K562 (cell line): ENCODE measurements at regions not wholly inside any gene's neighbourhood (a gene's known extent, or its start where the extent isn't known, plus 50 kb on each side); places are given as distances from the start of the nearest gene placed in this dataset.

ENCODE experiments used
- ATAC-seq: fragments of 200-7000 bp; cut with Tn5 transposase; 3 replicates; pipeline ENCODE4 v1.9.1; 2020; ENCODE audit warnings: moderate library complexity
- BruUV-seq: library from RNA; stranded (reverse); fragments of 400-500 nt; replicated peaks from 2 replicates; lab custom pipeline; 2021; lab: Mats Ljungman, UMichigan
- CTCF ChIA-PET: fragments of 300-600 bp; formaldehyde crosslinking; extraction: SDS; loops from one replicate; lab custom pipeline; 2021; ENCODE audit warnings: low intra/inter-chr PET ratio; lab: Yijun Ruan, JAX
- POLR2A ChIA-PET: fragments of 300-600, 350-650 bp; sonication (Branson Sonifier 250); formaldehyde crosslinking; extraction: SDS; loops from one replicate; lab custom pipeline; 2021; ENCODE audit warnings: antibody characterized with exemption, inconsistent platforms; lab: Yijun Ruan, JAX
- DNase-seq, 4 experiments: peaks; one replicate each; pipeline versions ENCODE4 v3.0.0 to v3.0.0-alpha.2; 2011 to 2018; ENCODE audit warnings: low spot score in 3 of 4, mixed read lengths in 3 of 4; ENCODE audit errors: extremely low read depth in 1 of 4
- FAIRE-seq: peaks from 2 replicates; lab custom pipeline; 2011; peaks lifted over from hg19 to GRCh38; lab: Jason Lieb, UNC
- H2AFZ ChIP-seq: 2 replicates; pipeline ENCODE4 v1.6.0; 2011; ENCODE audit warnings: low read depth, low read length, control low read depth, inconsistent platforms
- H3K27ac ChIP-seq: fragments of 200-600 bp; 3 replicates; pipeline ENCODE4 v1.8.0; 2011; ENCODE audit warnings: low read depth, mild to moderate bottlenecking, control low read depth, inconsistent platforms, low read length, moderate library complexity, mixed read lengths; ENCODE audit errors: extremely low read depth
- H3K27me3 ChIP-seq, 2 experiments: fragments of 300-600 bp in 1 of 2; 2 replicates in 1 of 2; 3 replicates in 1 of 2; pipeline versions ENCODE4 v1.6.0 to v1.8.0; 2011; ENCODE audit warnings: inconsistent platforms in 2 of 2, low read length in 2 of 2, mild to moderate bottlenecking in 1 of 2, mixed read lengths in 1 of 2, moderate library complexity in 1 of 2; ENCODE audit not compliant: control insufficient read depth in 2 of 2, insufficient read depth in 2 of 2
- H3K36me3 ChIP-seq: fragments of 300-600 bp; 3 replicates; pipeline ENCODE4 v1.8.0; 2011; ENCODE audit warnings: mild to moderate bottlenecking, low read length, inconsistent platforms; ENCODE audit not compliant: control insufficient read depth, insufficient read depth
- H3K4me1 ChIP-seq, 2 experiments: fragments of 200-600 bp in 1 of 2; replicated peaks in 1 of 2; 2 replicates in 1 of 2; 3 replicates in 1 of 2; pipeline versions ENCODE4 v1.5.1 to v1.8.0; 2011; ENCODE audit warnings: inconsistent platforms in 2 of 2, low read length in 2 of 2, mild to moderate bottlenecking in 1 of 2, mixed read lengths in 1 of 2, moderate library complexity in 1 of 2; ENCODE audit not compliant: control insufficient read depth in 2 of 2, insufficient read depth in 2 of 2
- H3K4me2 ChIP-seq: 2 replicates; pipeline ENCODE4 v1.6.1; 2011; ENCODE audit warnings: low read length, control low read depth, inconsistent platforms, mixed read lengths; ENCODE audit not compliant: insufficient read depth
- H3K4me3 ChIP-seq: fragments of 200-600 bp; sonication (generic), shearing (Covaris generic); 2 replicates; pipeline ENCODE4 v1.5.1; 2016; ENCODE audit warnings: control low read depth, inconsistent platforms
- H3K79me2 ChIP-seq: fragments of 200-600 bp; 3 replicates; pipeline ENCODE4 v1.8.0; 2011; ENCODE audit warnings: low read length, inconsistent platforms; ENCODE audit not compliant: control insufficient read depth, insufficient read depth
- H3K9ac ChIP-seq, 2 experiments: 2 replicates each; pipeline versions ENCODE4 v1.6.0 to v1.6.1; 2011; ENCODE audit warnings: low read depth in 2 of 2, low read length in 2 of 2, control low read depth in 1 of 2, inconsistent platforms in 1 of 2, mild to moderate bottlenecking in 1 of 2, mixed read lengths in 1 of 2; ENCODE audit not compliant: insufficient read depth in 1 of 2
- H3K9me1 ChIP-seq: one replicate; pipeline ENCODE4 v1.6.0; 2011; ENCODE audit warnings: inconsistent platforms, mild to moderate bottlenecking, low read length, moderate library complexity; ENCODE audit not compliant: control insufficient read depth, insufficient read depth
- H3K9me3 ChIP-seq: replicated peaks from 2 replicates; pipeline ENCODE4 v1.5.1; 2011; ENCODE audit warnings: low read depth, low read length, inconsistent platforms; ENCODE audit not compliant: control insufficient read depth, insufficient read depth
- H4K20me1 ChIP-seq: replicated peaks from 2 replicates; pipeline ENCODE4 v1.6.1; 2011; ENCODE audit warnings: low read length, inconsistent platforms, mixed read lengths; ENCODE audit not compliant: control insufficient read depth, insufficient read depth
- CC2D1A ChIP-seq: fragments of 450-650 bp; IDR thresholded peaks from 2 replicates; pipeline ENCODE4 v1.6.1; 2017; ENCODE audit warnings: mild to moderate bottlenecking
- CTCF ChIP-seq, 3 experiments: IDR thresholded peaks in 2 of 3; conservative IDR thresholded peaks in 1 of 3; 2 replicates each; pipeline ENCODE4 v1.5.1; 2011 to 2012; ENCODE audit warnings: low read length in 3 of 3, mild to moderate bottlenecking in 3 of 3, control low read depth in 2 of 3, improper control_type of control experiment in 1 of 3, inconsistent platforms in 1 of 3, low read depth in 1 of 3, mixed read lengths in 1 of 3, moderate library complexity in 1 of 3; ENCODE audit not compliant: insufficient read depth in 2 of 3
- HES1 ChIP-seq: fragments of 450-650 bp; IDR thresholded peaks from 2 replicates; pipeline ENCODE4 v1.6.1; 2016; ENCODE audit warnings: low read depth, mild to moderate bottlenecking, moderate library complexity
- HMBOX1 ChIP-seq: sonication (generic); IDR thresholded peaks from 2 replicates; pipeline ENCODE4 v1.6.1; 2016
- KDM4B ChIP-seq, 2 experiments: fragments of 450-650 bp in 1 of 2; sonication (generic) in 1 of 2; IDR thresholded peaks; 2 replicates each; pipeline ENCODE4 v1.6.1; 2016 to 2017; ENCODE audit warnings: borderline replicate concordance in 2 of 2, antibody characterized with exemption in 1 of 2, low read depth in 1 of 2, mild to moderate bottlenecking in 1 of 2
- PHF20 ChIP-seq: fragments of 450-650 bp; IDR thresholded peaks from 2 replicates; pipeline ENCODE4 v1.6.1; 2018; ENCODE audit not compliant: partially characterized antibody
- POLR2AphosphoS2 ChIP-seq: IDR thresholded peaks from 2 replicates; pipeline ENCODE4 v1.6.1; 2012; ENCODE audit warnings: low read length, improper control_type of control experiment
- ZBED1 ChIP-seq: IDR thresholded peaks from 2 replicates; pipeline ENCODE4 v1.6.1; 2014
- ZNF197 ChIP-seq: fragments of 200-800 bp; sonication (Bioruptor generic); IDR thresholded peaks from 2 replicates; pipeline ENCODE4 v1.6.1; 2016; ENCODE audit warnings: low read depth, missing genetic modification characterization, missing compliant biosample characterization
- ZNF589 ChIP-seq: fragments of 200-800 bp; sonication (Bioruptor generic); IDR thresholded peaks from 2 replicates; pipeline ENCODE4 v1.6.1; 2016; ENCODE audit warnings: low read depth, missing genetic modification characterization, missing compliant biosample characterization
- ZNF75A ChIP-seq: fragments of 450-650 bp; formaldehyde crosslinking; IDR thresholded peaks from 2 replicates; pipeline ENCODE4 v1.4.0; 2020; ENCODE audit warnings: mild to moderate bottlenecking
- ZNF764 ChIP-seq: fragments of 250-450 bp; sonication (Bioruptor Pico); IDR thresholded peaks from 2 replicates; pipeline ENCODE4 v1.4.0; 2020; ENCODE audit warnings: low read depth, mild to moderate bottlenecking, moderate library complexity
- WGBS: fragments of 100-300 bp; shearing (Covaris generic); methylation state at CpG from one replicate; pipeline ENCODE4 v1.1.6; 2016; ENCODE audit warnings: low coverage, mixed read lengths; ENCODE audit not compliant: insufficient coverage; ENCODE audit errors: missing lambda C conversion rate; 5-methylcytosine and 5-hydroxymethylcytosine counted together
- in situ Hi-C: fragments of 300-500 bp; cut with MboI; formaldehyde crosslinking; loops from 4 replicates; pipeline ENCODE4 v1.15.0; 2018; ENCODE audit warnings: inconsistent platforms, mixed read lengths
- intact Hi-C: fragments of 100-400 bp; cut with micrococcal nuclease; formaldehyde crosslinking; loops from 2 replicates; pipeline ENCODE4 v1.14.2; 2022

DNA sequence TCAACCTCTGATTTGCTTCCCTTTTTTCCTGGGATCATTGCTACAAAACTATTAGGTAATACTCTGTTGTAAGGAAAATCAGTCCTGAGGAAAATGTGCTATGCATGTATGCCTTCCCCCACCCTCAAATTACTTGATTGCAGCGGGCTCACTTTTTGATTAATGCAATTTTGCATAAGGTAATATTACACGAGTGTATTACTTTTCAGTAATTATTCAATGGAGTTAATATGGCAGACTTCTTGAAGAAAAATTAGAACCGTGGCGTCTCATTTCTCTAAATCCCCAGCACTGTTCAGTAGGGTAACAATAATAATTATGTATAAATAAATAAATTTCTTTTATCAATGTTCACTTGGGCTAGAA lies 527.6 kb upstream of the FANCL start:
- Histone ChIP-seq H4K20me1 (no peaks in the 10 kb centered on the region), H3K4me2 (no peak overlapping the region), H3K36me3 (no peaks in the 10 kb centered on the region), H3K9me3 (no peaks in the 10 kb centered on the region), H3K27ac (no peak overlapping the region), H3K27me3 (no peaks in the 10 kb centered on the region), H2AFZ (peak overlapping the region; percentile 16; the same call in 1 of the 2 replicates), H3K9ac (no peak overlapping the region), H3K79me2 (no peaks in the 10 kb centered on the region), H3K4me1 (peaks cover 0 to 5% of the 10 kb centered on the region in 2 experiments; a peak in 1 of 5 replicates), H3K9me1 (no peaks in the 10 kb centered on the region), H3K4me3 (no peak overlapping the region)
- intact Hi-C loops (loop anchor here (10.0 kb wide), 1 partner anchor 206 kb away; no protein-coding TSS in a partner anchor), in situ Hi-C loops (no loop called here)
- 29% methylated on average over 4 of the region's 4 CpGs for WGBS
- no peak for ATAC-seq
- ChIA-PET CTCF (no interaction called here), POLR2A (no interaction called here)
- TF ChIP-seq POLR2AphosphoS2 = no peak
- no peak for TF ChIP-seq HES1
- TF ChIP-seq ZNF75A (CRISPR knock-in tag) = no peak
- no peak for TF ChIP-seq CTCF (IDR thresholded peaks at IDR 0.05 in 2 of 3, conservative IDR thresholded peaks at IDR 0.05 in 1 of 3; ENCODE audit: insufficient read depth in 2 of 3, low read depth in 1 of 3, low read length in 3 of 3)
- TF ChIP-seq ZBED1 = no peak
- no peak for TF ChIP-seq ZNF197 (CRISPR knock-in tag)
- TF ChIP-seq PHF20 = no peak
- no peak for TF ChIP-seq HMBOX1
- TF ChIP-seq KDM4B (IDR thresholded peaks at IDR 0.05; ENCODE audit: borderline replicate concordance in 2 of 2, low read depth in 1 of 2) = no peak
- TF ChIP-seq ZNF589 (CRISPR knock-in tag) = no peak
- no peak for TF ChIP-seq ZNF764 (CRISPR knock-in tag)
- TF ChIP-seq CC2D1A = no peak
- DNase-seq = no peak
- FAIRE-seq = no peak
- no TSS peak for BruUV-seq
